ENCODE measurements at regions not wholly inside any gene's neighbourhood (a gene's known extent, or its start where the extent isn't known, plus 50 kb on each side); places are given as distances from the start of the nearest gene placed in this dataset.

DNA sequence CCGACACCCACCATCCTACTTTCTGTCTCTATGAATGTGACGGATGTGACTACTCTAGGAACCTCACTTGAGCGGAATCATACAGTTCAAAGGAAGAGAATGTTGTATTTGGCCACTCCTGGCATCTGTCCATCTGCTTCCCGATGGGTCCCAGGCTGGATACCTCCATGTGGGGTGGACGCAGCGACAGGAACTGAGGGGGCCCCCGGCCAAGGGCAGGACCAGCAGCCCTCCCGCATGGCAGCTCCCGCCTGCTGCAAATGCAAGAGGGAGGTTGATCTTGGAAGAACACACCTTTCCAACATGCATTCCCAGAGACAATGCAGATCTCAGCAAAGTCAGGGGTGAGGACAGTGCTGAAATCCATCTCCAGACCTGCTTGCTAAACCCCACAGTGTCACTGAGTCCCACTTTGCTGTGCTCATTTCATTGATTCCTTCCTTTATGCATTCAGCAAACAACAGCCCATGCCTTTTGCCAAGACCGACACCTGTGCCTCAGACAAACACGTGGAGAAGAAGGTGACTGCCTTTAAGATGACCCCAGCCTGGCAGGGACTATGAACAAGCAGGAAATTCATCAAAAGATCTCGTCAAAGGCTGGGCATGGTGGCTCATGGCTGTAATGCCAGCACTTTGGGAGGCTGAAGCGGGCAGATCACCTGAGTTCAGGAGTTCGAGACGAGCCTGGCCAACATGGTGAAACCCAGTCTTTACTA, 246.2 kb downstream of the CTTN start:
- DNase-seq (ENCODE audit: low read depth, low spot score) = no peak
- POLR2A ChIA-PET = no interaction called here
- TF ChIP-seq, protein P1, sequence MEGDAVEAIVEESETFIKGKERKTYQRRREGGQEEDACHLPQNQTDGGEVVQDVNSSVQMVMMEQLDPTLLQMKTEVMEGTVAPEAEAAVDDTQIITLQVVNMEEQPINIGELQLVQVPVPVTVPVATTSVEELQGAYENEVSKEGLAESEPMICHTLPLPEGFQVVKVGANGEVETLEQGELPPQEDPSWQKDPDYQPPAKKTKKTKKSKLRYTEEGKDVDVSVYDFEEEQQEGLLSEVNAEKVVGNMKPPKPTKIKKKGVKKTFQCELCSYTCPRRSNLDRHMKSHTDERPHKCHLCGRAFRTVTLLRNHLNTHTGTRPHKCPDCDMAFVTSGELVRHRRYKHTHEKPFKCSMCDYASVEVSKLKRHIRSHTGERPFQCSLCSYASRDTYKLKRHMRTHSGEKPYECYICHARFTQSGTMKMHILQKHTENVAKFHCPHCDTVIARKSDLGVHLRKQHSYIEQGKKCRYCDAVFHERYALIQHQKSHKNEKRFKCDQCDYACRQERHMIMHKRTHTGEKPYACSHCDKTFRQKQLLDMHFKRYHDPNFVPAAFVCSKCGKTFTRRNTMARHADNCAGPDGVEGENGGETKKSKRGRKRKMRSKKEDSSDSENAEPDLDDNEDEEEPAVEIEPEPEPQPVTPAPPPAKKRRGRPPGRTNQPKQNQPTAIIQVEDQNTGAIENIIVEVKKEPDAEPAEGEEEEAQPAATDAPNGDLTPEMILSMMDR (IDR thresholded peaks at IDR 0.05; ENCODE audit: insufficient read depth, low read length, missing control alignments) = no peak
- no peak overlapping the region for H3K4me3 ChIP-seq (ENCODE audit: low read depth, low read length)
- CTCF ChIA-PET = no interaction called here

DNA sequence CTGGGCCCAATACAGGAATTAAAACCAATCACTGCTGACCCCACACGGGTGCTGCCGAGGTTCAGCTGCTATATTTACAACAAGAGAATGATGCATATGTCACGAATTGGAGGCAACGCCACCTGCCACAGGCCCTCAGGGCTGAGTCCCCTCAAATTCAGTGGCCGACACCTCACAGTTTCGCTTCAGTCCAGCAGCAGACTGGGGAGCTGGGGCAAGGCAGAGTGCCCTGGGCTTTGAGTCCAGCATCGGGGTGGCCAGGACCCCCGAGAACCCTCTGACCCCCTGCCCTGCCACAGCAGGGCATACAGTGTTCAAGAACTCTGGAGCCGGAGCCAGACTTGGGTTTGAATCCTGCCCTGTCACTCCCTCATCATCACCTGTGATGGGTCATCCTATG, 247.2 kb downstream of the CTTN start:
- CTCF ChIA-PET = no interaction called here

DNA sequence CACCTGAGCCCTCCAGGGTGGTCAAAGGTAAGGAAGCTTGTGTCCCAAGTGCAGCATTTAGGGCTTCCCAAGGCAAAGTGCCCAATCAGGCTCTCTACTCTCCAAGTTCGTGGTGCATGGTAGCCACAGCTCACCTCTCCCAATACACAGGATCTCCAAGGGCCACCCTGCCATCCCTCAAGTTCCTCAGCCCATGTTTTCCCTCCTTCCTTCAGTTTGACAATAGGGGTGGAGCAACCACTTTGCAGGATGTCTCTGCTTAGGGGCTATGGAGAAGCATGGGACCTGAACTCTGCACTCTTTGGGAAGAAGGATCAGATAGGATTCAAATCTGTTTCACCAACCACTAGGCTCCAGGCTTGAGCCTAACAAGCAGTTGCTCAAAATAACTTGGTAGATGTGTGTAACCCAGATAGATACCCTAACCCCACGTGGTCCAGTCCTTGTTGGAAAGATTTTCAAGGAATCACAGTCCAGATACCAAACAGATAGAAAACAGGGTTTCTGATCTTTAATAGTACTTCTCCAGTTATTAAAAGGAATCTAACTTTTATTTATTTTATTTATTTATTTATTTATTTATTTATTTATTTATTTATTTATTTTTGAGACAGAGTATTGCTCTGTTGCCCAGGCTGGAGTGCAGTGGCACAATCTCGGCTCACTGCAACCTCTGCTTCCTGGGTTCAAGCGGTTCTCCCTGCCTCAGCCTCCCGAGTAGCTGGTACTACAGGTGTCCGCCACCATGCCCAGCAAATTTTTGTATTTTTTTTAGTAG, 248.1 kb downstream of the CTTN start:
- TF ChIP-seq, protein P1 (IDR thresholded peaks at IDR 0.05; ENCODE audit: insufficient read depth, low read length, missing control alignments) = no peak

More for the DNA sequence above, 247.2 kb downstream of the CTTN start:
- TF ChIP-seq, protein P1 (IDR thresholded peaks at IDR 0.05; ENCODE audit: insufficient read depth, low read length, missing control alignments) = no peak
- DNase-seq (ENCODE audit: low read depth, low spot score) = no peak
- no peak overlapping the region for H3K4me3 ChIP-seq (ENCODE audit: low read depth, low read length)
- POLR2A ChIA-PET = no interaction called here

DNA sequence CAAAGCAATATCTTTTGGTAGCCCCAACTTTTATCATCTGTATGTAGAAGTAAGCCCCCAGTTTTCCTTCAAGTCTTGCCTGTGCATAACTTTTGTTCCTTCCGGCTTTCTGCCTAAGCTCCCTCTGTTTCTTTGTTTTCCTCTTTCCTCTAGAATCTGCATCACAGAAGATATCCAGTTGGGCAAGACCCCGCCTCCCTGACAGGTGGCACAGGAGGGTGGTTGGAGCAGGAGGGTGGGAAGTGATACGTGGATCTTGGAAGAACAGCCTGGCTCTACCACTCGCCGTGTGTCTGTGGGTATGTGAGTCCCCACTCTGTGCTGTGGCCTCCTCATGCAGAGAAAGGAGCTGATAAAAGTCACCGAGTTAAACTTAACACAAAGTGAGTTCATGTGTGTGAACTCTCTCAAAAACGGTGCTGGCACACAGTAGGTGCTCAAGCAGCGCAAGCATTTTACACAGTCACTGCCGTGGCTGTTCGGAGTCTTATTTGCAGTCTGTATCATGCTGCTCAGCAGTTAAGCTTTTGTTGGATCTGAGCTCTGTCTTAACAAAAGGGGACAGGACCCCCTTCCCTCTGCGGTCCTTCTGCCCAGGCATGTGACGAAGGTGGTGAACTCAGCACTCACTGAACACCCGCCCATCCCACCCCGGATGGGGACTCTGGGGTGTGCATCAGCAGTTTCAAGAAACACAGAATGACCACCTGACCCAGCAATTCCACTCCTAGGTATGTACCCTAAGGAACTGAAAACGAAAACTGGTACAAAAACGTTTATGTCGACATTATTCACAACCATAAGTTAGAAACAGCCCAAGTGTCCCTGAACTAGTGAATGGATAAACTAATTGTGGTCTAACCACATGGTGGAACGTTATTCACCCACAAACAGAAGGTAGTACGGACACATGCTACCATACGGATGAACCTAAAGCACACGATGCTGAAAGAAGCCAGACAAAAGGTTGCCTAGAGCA, 249.1 kb downstream of the CTTN start:
- ChIA-PET POLR2A (no interaction called here), CTCF (no interaction called here)
- TF ChIP-seq, protein P1 (IDR thresholded peaks at IDR 0.05; ENCODE audit: insufficient read depth, low read length, missing control alignments) = no peak
- DNase-seq (ENCODE audit: low read depth, low spot score) = no peak
- H3K4me3 ChIP-seq (ENCODE audit: low read depth, low read length) = no peak overlapping the region

More for the DNA sequence above, 248.1 kb downstream of the CTTN start:
- POLR2A ChIA-PET = no interaction called here
- CTCF ChIA-PET = no interaction called here
- DNase-seq (ENCODE audit: low read depth, low spot score) = no peak
- H3K4me3 ChIP-seq (ENCODE audit: low read depth, low read length) = no peak overlapping the region

DNA sequence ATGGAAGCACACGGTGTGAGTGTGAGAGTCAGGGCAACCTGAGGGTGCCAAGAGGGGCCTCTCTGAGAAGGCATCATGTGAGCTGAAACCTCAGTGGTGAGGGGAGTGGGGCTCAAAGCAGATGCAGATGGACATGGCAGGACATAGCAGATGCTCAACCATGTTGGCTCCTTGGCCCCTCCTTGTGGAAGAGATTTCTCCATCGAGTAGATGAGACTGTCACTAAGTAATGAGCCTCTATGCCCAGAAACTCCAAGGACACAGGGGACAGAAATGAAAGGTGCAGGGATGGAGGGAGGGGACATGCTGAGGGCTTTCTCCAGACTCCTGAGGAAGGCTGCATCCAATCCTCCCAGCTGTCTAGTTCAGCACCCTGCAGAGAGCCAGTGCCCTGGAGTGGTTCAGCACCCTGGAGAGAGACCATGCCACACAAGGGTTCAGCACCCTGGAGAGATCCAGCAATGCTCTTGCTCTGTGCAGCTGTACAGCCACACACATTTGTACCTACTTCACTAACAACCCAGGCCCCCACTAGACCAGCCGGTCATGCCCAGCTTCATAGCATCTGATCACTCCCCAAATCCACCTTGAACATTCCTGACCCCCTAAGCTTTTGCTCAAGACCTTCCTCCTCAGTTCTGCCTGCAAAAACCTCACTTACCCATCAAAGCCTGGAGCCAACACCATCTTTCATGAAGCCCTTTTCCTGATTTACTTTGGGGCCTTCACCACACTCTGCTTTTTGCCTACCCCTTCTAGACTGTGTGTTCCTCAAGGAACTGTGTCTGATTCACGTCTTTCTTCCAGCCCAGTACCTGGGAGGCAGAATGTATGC, 252.0 kb downstream of the CTTN start:
- H3K4me3 ChIP-seq (ENCODE audit: low read depth, low read length) = no peak overlapping the region
- POLR2A ChIA-PET = no interaction called here
- no peak for DNase-seq (ENCODE audit: low read depth, low spot score)
- CTCF ChIA-PET = no interaction called here
- TF ChIP-seq, protein P1 (IDR thresholded peaks at IDR 0.05; ENCODE audit: insufficient read depth, low read length, missing control alignments) = no peak

Measured in AG04449 (cell line).